AG04450 (cell line): ENCODE measurements at regions not wholly inside any gene's neighbourhood (a gene's known extent, or its start where the extent isn't known, plus 50 kb on each side); places are given as distances from the start of the nearest gene placed in this dataset.

Source experiments
- CTCF ChIA-PET: fragments of 300-600, 350-600 bp; formaldehyde crosslinking; extraction: SDS; loops from one replicate; lab custom pipeline; 2022; ENCODE audit warnings: antibody characterized with exemption, inconsistent platforms; lab: Charles Lee
- POLR2A ChIA-PET: fragments of 350-600 bp; formaldehyde crosslinking; extraction: SDS; loops from one replicate; lab custom pipeline; 2021; ENCODE audit warnings: antibody characterized with exemption, inconsistent platforms; lab: Yijun Ruan, JAX
- DNase-seq: peaks from one replicate; pipeline ENCODE4 v3.0.0-alpha.2; 2011; ENCODE audit warnings: low read depth, low spot score
- H3K27ac ChIP-seq: one replicate; pipeline ENCODE4 v1.5.1; 2012; ENCODE audit warnings: low read depth, low read length, control low read depth
- H3K27me3 ChIP-seq: one replicate; pipeline ENCODE4 v1.6.0; 2012; ENCODE audit warnings: low read length; ENCODE audit not compliant: control insufficient read depth, insufficient read depth
- H3K4me3 ChIP-seq: 2 replicates; pipeline ENCODE4 v1.5.1; 2011; ENCODE audit warnings: mild to moderate bottlenecking, low read depth, low read length, control low read depth
- H3K9me3 ChIP-seq: 2 replicates; pipeline ENCODE4 v1.5.1; 2012; ENCODE audit warnings: low read length; ENCODE audit not compliant: control insufficient read depth, insufficient read depth
- TF ChIP-seq, protein P1 (sequence below): IDR thresholded peaks from 2 replicates; pipeline ENCODE4 v1.5.1; 2011; ENCODE audit warnings: low read depth, low read length, control low read depth, inconsistent platforms

DNA sequence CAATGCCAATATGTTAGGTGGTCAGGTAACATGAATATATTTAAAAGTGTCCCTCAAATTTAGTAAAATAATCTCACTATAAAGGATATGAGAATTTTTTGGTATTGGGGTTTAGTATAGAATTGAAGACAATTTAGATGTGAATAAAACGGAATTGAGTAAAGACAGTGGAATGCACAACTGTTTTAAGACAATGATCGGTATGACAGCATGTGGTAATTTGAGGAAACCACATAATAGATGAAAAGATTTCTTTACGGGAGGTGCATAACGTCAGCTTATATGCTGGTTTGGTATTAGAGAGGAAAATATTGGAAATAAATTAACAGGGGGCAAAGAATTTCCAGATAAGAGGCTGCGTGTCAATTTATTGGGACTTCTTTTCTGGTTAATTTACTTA lies 1043.2 kb downstream of the CDH18 start:
- TF ChIP-seq, protein P1, sequence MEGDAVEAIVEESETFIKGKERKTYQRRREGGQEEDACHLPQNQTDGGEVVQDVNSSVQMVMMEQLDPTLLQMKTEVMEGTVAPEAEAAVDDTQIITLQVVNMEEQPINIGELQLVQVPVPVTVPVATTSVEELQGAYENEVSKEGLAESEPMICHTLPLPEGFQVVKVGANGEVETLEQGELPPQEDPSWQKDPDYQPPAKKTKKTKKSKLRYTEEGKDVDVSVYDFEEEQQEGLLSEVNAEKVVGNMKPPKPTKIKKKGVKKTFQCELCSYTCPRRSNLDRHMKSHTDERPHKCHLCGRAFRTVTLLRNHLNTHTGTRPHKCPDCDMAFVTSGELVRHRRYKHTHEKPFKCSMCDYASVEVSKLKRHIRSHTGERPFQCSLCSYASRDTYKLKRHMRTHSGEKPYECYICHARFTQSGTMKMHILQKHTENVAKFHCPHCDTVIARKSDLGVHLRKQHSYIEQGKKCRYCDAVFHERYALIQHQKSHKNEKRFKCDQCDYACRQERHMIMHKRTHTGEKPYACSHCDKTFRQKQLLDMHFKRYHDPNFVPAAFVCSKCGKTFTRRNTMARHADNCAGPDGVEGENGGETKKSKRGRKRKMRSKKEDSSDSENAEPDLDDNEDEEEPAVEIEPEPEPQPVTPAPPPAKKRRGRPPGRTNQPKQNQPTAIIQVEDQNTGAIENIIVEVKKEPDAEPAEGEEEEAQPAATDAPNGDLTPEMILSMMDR = no peak
- H3K4me3 ChIP-seq = no peak overlapping the region
- CTCF ChIA-PET = no interaction called here
- POLR2A ChIA-PET = no interaction called here
- DNase-seq = no peak
- peaks cover 7% of the 10 kb centered on the region for H3K9me3 ChIP-seq
- no peaks in the 10 kb centered on the region for H3K27me3 ChIP-seq
- H3K27ac ChIP-seq = no peak overlapping the region

DNA sequence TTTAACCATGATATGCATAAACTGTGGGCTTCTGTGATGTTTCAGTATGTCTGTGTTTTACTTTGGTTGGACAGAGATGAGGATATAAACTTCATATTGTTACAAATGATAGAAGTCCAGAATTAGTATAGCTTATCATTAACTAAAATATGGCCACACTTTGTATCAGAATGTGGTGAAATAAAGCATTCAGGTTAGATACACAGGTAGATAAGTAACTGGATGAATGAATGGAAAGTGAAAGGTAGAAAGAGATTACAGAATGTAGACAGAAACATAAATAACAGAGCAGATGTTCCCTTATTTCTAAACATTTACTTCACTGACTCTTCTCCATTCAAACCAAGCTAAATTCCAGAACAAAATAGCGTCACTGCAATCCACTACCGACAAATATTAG lies 1033.8 kb downstream of the CDH18 start:
- peaks cover 4% of the 10 kb centered on the region; the same call in 1 of the 2 replicates for H3K9me3 ChIP-seq
- TF ChIP-seq, protein P1 = no peak
- CTCF ChIA-PET = no interaction called here
- POLR2A ChIA-PET = no interaction called here
- no peak for DNase-seq
- H3K27ac ChIP-seq = no peak overlapping the region
- H3K27me3 ChIP-seq = no peaks in the 10 kb centered on the region
- H3K4me3 ChIP-seq = no peak overlapping the region

DNA sequence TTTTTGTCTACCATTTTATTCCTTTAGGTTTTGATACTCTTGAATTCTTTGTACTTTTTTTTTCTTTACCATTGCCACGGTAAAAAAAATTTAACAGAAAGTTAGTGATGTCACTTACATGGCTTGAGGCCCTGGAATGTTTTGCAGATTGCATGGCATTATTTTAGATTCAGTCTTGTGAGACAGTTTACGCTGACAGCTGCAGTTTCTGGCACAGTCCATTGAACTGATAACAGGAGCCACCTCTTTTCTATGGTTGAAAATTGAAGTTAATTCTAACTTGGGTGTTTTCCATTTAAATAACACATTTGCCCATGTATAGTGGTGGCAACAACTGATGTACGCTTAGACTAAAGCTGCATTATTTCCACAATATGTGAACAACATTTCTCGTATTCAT lies 1028.5 kb downstream of the CDH18 start:
- H3K27ac ChIP-seq = no peak overlapping the region
- TF ChIP-seq, protein P1 = no peak
- no peaks in the 10 kb centered on the region for H3K27me3 ChIP-seq
- CTCF ChIA-PET = no interaction called here
- DNase-seq = no peak
- peaks cover 4% of the 10 kb centered on the region; the same call in 1 of the 2 replicates for H3K9me3 ChIP-seq
- POLR2A ChIA-PET = no interaction called here
- H3K4me3 ChIP-seq = no peak overlapping the region

DNA sequence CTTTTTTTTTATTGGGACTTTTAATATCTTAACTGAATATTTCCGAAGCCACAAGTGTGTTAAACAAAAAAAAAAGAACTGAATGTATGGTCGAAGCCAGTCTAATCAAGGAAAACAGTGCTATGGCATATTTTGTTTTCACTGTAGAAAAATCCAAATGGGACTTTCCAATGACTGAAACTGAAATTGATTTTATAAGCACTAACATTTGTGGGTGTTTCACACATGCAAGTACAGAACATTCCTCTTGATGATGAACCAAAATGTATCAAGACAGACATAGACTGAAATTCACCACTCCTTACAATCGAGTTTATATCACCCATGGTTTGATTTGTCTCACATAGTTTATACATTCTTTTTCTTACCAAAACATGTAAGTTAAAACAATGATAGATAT lies 1026.8 kb downstream of the CDH18 start:
- no peak overlapping the region for H3K4me3 ChIP-seq
- peaks cover 4% of the 10 kb centered on the region; the same call in 1 of the 2 replicates for H3K9me3 ChIP-seq
- TF ChIP-seq, protein P1 = no peak
- no peak for DNase-seq
- POLR2A ChIA-PET = no interaction called here
- no peak overlapping the region for H3K27ac ChIP-seq
- no peaks in the 10 kb centered on the region for H3K27me3 ChIP-seq
- CTCF ChIA-PET = no interaction called here

DNA sequence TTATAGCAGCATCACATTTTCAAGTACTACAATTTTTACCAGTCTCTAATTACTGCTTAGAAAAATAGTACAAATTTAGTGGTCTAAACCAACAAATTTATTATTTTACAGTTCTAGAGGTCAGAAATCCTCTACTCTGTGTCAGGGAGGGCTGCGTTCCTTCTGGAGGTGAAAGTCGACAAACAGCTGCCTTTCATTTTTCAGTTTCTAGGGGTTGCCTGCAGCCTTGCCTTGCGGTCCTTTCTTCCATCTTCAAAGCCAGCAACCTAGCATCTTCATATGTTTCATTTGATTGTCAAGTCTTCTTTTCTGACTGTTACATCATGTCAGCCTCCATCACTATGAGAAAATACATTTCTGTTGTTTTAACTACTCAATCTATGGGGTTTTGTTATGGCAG lies 1022.1 kb downstream of the CDH18 start:
- ChIA-PET CTCF (no interaction called here), POLR2A (no interaction called here)
- no peak overlapping the region for H3K4me3 ChIP-seq
- no peaks in the 10 kb centered on the region for H3K27me3 ChIP-seq
- H3K27ac ChIP-seq = no peak overlapping the region
- peaks cover 4% of the 10 kb centered on the region; the same call in 1 of the 2 replicates for H3K9me3 ChIP-seq
- TF ChIP-seq, protein P1 = no peak
- no peak for DNase-seq
